OCI-LY1 (cell line): ENCODE measurements at regions not wholly inside any gene's neighbourhood (a gene's known extent, or its start where the extent isn't known, plus 50 kb on each side); places are given as distances from the start of the nearest gene placed in this dataset.

Experiments used
- H2AFZ ChIP-seq: fragments of 200-600 bp; sonication (generic), shearing (Covaris generic); 2 replicates; pipeline ENCODE4 v1.6.0; 2014; ENCODE audit warnings: antibody characterized with exemption, mild to moderate bottlenecking, low read length
- H3F3A ChIP-seq: fragments of 200-600 bp; sonication (generic), shearing (Covaris generic); 2 replicates; pipeline ENCODE4 v1.6.0; 2014; ENCODE audit warnings: mild to moderate bottlenecking, antibody characterized with exemption, low read length, moderate library complexity; ENCODE audit not compliant: insufficient read depth
- H3K27ac ChIP-seq: fragments of 200-600 bp; sonication (generic); 2 replicates; pipeline ENCODE4 v1.5.1; 2014; ENCODE audit warnings: low read length, mixed run types, mild to moderate bottlenecking, low read depth; ENCODE audit not compliant: poor library complexity, severe bottlenecking
- H3K27me3 ChIP-seq: fragments of 200-600 bp; sonication (generic); 2 replicates; pipeline ENCODE4 v1.6.0; 2014; ENCODE audit warnings: antibody characterized with exemption, mild to moderate bottlenecking, low read length, moderate library complexity; ENCODE audit not compliant: insufficient read depth
- H3K36me3 ChIP-seq: fragments of 200-600 bp; sonication (generic); 2 replicates; pipeline ENCODE4 v1.6.1; 2014; ENCODE audit warnings: mild to moderate bottlenecking, antibody characterized with exemption, low read length, moderate library complexity, mixed read lengths; ENCODE audit not compliant: insufficient read depth
- H3K4me1 ChIP-seq: fragments of 200-600 bp; sonication (generic); 2 replicates; pipeline ENCODE4 v1.5.1; 2014; ENCODE audit warnings: mild to moderate bottlenecking, low read length, moderate library complexity; ENCODE audit not compliant: insufficient read depth, severe bottlenecking
- H3K4me2 ChIP-seq: fragments of 200-600 bp; sonication (generic), shearing (Covaris generic); 2 replicates; pipeline ENCODE4 v1.6.1; 2014; ENCODE audit warnings: low read length
- H3K4me3 ChIP-seq: fragments of 200-600 bp; sonication (generic); 2 replicates; pipeline ENCODE4 v1.5.1; 2014; ENCODE audit warnings: low read length, low read depth, mild to moderate bottlenecking, mixed read lengths; ENCODE audit not compliant: poor library complexity, severe bottlenecking
- H3K79me2 ChIP-seq: fragments of 200-600 bp; shearing (Covaris generic); 2 replicates; pipeline ENCODE4 v1.6.1; 2016; ENCODE audit warnings: mixed run types, low read length, mixed read lengths; ENCODE audit not compliant: insufficient read depth
- H3K9ac ChIP-seq: fragments of 200-600 bp; sonication (generic), shearing (Covaris generic); 2 replicates; pipeline ENCODE4 v1.6.1; 2014; ENCODE audit warnings: mild to moderate bottlenecking, low read length, mixed read lengths
- H3K9me2 ChIP-seq: fragments of 200-600 bp; sonication (generic), shearing (Covaris generic); 2 replicates; pipeline ENCODE4 v1.6.1; 2014; ENCODE audit warnings: low read depth, mild to moderate bottlenecking, low read length, mixed read lengths
- H3K9me3 ChIP-seq: fragments of 200-600 bp; shearing (Covaris generic); 2 replicates; pipeline ENCODE4 v1.6.1; 2014; ENCODE audit warnings: low read length, mixed read lengths
- H4K20me1 ChIP-seq: fragments of 200-600 bp; sonication (generic), shearing (Covaris generic); 2 replicates; pipeline ENCODE4 v1.6.0; 2016; ENCODE audit warnings: mild to moderate bottlenecking, low read length; ENCODE audit not compliant: insufficient read depth
- CTCF ChIP-seq: fragments of 200-600 bp; sonication (generic), shearing (Covaris generic); IDR thresholded peaks from 2 replicates; pipeline ENCODE4 v1.5.1; 2017; ENCODE audit warnings: mild to moderate bottlenecking, antibody characterized with exemption, low read length, moderate library complexity, mixed read lengths
- EZH2 ChIP-seq: fragments of 200-600 bp; sonication (generic), shearing (Covaris generic); IDR thresholded peaks from 2 replicates; pipeline ENCODE4 v1.8.0; 2017; ENCODE audit warnings: borderline replicate concordance, mixed run types, mild to moderate bottlenecking, antibody characterized with exemption, low read length, moderate library complexity, mixed read lengths

GRCh38 chr13:111008351-111008750, 93.5 kb upstream of the ANKRD10 start:
- H3K4me1 ChIP-seq, result no peaks in the 10 kb centered on the region
- no peak overlapping the region for H3K9ac ChIP-seq
- H3K36me3 ChIP-seq, result no peaks in the 10 kb centered on the region
- no peaks in the 10 kb centered on the region; the same call in 1 of the 2 replicates for H3K27me3 ChIP-seq
- no peaks in the 10 kb centered on the region for H3K9me2 ChIP-seq
- no peak overlapping the region for H2AFZ ChIP-seq
- no peak overlapping the region for H3K4me2 ChIP-seq
- H3K79me2 ChIP-seq, result no peaks in the 10 kb centered on the region
- TF ChIP-seq EZH2 (no peak), CTCF (no peak)
- H3F3A ChIP-seq, result no peaks in the 10 kb centered on the region
- H3K9me3 ChIP-seq, result no peaks in the 10 kb centered on the region
- no peak overlapping the region for H3K27ac ChIP-seq
- H3K4me3 ChIP-seq, result no peak overlapping the region
- H4K20me1 ChIP-seq, result no peaks in the 10 kb centered on the region

GRCh38 chr13:111007209-111007608, 92.3 kb upstream of the ANKRD10 start:
- Histone ChIP-seq H2AFZ (no peak overlapping the region), H3K4me1 (no peaks in the 10 kb centered on the region), H3F3A (no peaks in the 10 kb centered on the region), H3K27ac (no peak overlapping the region), H3K9me2 (no peaks in the 10 kb centered on the region), H3K4me2 (no peak overlapping the region), H3K9ac (no peak overlapping the region), H3K4me3 (no peak overlapping the region), H3K9me3 (no peaks in the 10 kb centered on the region), H4K20me1 (no peaks in the 10 kb centered on the region), H3K79me2 (no peaks in the 10 kb centered on the region), H3K36me3 (no peaks in the 10 kb centered on the region), H3K27me3 (no peaks in the 10 kb centered on the region)
- no peak for TF ChIP-seq CTCF
- TF ChIP-seq EZH2, result no peak

- TF ChIP-seq CTCF (no peak), EZH2 (no peak)
- H3K79me2 ChIP-seq, result no peaks in the 10 kb centered on the region
- no peaks in the 10 kb centered on the region for H3K36me3 ChIP-seq
- no peak overlapping the region for H3K27ac ChIP-seq
- H3K9me2 ChIP-seq, result no peaks in the 10 kb centered on the region
- no peaks in the 10 kb centered on the region for H3K27me3 ChIP-seq
- H4K20me1 ChIP-seq, result no peaks in the 10 kb centered on the region
- H2AFZ ChIP-seq, result no peak overlapping the region
- no peak overlapping the region for H3K9ac ChIP-seq
- no peaks in the 10 kb centered on the region for H3F3A ChIP-seq
- no peaks in the 10 kb centered on the region for H3K9me3 ChIP-seq
- no peak overlapping the region for H3K4me2 ChIP-seq
- H3K4me1 ChIP-seq, result no peaks in the 10 kb centered on the region
- no peak overlapping the region for H3K4me3 ChIP-seq
Measured at GRCh38 chr13:111006506-111007031, 91.7 kb upstream of the ANKRD10 start.
